ENCODE measurements at regions not wholly inside any gene's neighbourhood (a gene's known extent, or its start where the extent isn't known, plus 50 kb on each side); places are given as distances from the start of the nearest gene placed in this dataset.

- TF ChIP-seq EZH2 (IDR thresholded peaks at IDR 0.05; ENCODE audit: borderline replicate concordance, low read length) = no peak
- peak in 1 of 2 donors; percentile 5 for TF ChIP-seq CTCF (conservative IDR thresholded peaks at IDR 0.05 in 1 of 2, IDR thresholded peaks at IDR 0.05 in 1 of 2; ENCODE audit: extremely low read depth in 1 of 2, insufficient read depth in 1 of 2, low read depth in 1 of 2, low read length in 2 of 2)
Measured at GRCh38 chr15:37698679-37699078, 235.8 kb upstream of the TMCO5A start.

Measured in mammary epithelial cell (primary cell).